ENCODE measurements at regions not wholly inside any gene's neighbourhood (a gene's known extent, or its start where the extent isn't known, plus 50 kb on each side); places are given as distances from the start of the nearest gene placed in this dataset.

- TF ChIP-seq CTCF (IDR thresholded peaks at IDR 0.05; ENCODE audit: low read length, missing control alignments): no peak
- no peak for DNase-seq (ENCODE audit: low read depth)
- no peak overlapping the region for H3K4me3 ChIP-seq (replicated peaks; ENCODE audit: low read depth, low read length)
Measured at GRCh38 chr3:157830556-157831236, 275.5 kb downstream of the SHOX2 start.

- no peak overlapping the region for H3K4me3 ChIP-seq (replicated peaks; ENCODE audit: low read depth, low read length)
- no peak for DNase-seq (ENCODE audit: low read depth)
- no peak for TF ChIP-seq CTCF (IDR thresholded peaks at IDR 0.05; ENCODE audit: low read length, missing control alignments)
Measured at GRCh38 chr3:157829786-157830185, 276.4 kb downstream of the SHOX2 start.

GRCh38 chr3:157824281-157824680 lies 281.9 kb downstream of the SHOX2 start:
- no peak overlapping the region for H3K4me3 ChIP-seq (replicated peaks; ENCODE audit: low read depth, low read length)
- no peak for TF ChIP-seq CTCF (IDR thresholded peaks at IDR 0.05; ENCODE audit: low read length, missing control alignments)
- no peak for DNase-seq (ENCODE audit: low read depth)

GRCh38 chr3:157823050-157823449 lies 283.2 kb downstream of the SHOX2 start:
- no peak for DNase-seq (ENCODE audit: low read depth)
- no peak overlapping the region for H3K4me3 ChIP-seq (replicated peaks; ENCODE audit: low read depth, low read length)
- TF ChIP-seq CTCF (IDR thresholded peaks at IDR 0.05; ENCODE audit: low read length, missing control alignments): no peak

GRCh38 chr3:157820157-157820517 lies 286.1 kb downstream of the SHOX2 start:
- DNase-seq (ENCODE audit: low read depth): no peak
- no peak overlapping the region for H3K4me3 ChIP-seq (replicated peaks; ENCODE audit: low read depth, low read length)
- no peak for TF ChIP-seq CTCF (IDR thresholded peaks at IDR 0.05; ENCODE audit: low read length, missing control alignments)

GRCh38 chr3:157819270-157820156 lies 286.7 kb downstream of the SHOX2 start:
- TF ChIP-seq CTCF (IDR thresholded peaks at IDR 0.05; ENCODE audit: low read length, missing control alignments): no peak
- no peak overlapping the region for H3K4me3 ChIP-seq (replicated peaks; ENCODE audit: low read depth, low read length)
- no peak for DNase-seq (ENCODE audit: low read depth)
